ENCODE measurements at regions not wholly inside any gene's neighbourhood (a gene's known extent, or its start where the extent isn't known, plus 50 kb on each side); places are given as distances from the start of the nearest gene placed in this dataset.
"Not testable (repeated sequence)": the region's sequence is repeated elsewhere in the genome, so short reads cannot be mapped to it uniquely, and the experiment has no call there.

DNA sequence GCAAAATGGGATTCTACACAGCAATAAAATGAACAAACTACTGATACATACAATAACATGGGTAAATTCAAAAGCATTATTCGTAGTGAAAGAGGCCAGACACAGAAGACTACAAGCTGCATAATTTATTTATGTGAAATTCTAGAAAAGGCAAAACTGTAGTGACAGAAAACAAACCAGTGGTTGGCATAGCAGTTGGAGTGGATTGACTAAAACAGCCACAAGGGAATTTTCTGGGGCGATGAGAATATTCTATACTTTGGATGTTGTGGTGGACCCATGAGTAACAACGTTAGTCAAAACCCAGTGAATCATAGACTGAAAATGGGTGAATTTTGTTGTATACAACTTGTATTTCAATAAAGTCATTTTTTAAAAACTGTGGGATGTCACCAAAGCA lies 63.2 kb upstream of the RPL38 start:
- TF ChIP-seq, protein P1, sequence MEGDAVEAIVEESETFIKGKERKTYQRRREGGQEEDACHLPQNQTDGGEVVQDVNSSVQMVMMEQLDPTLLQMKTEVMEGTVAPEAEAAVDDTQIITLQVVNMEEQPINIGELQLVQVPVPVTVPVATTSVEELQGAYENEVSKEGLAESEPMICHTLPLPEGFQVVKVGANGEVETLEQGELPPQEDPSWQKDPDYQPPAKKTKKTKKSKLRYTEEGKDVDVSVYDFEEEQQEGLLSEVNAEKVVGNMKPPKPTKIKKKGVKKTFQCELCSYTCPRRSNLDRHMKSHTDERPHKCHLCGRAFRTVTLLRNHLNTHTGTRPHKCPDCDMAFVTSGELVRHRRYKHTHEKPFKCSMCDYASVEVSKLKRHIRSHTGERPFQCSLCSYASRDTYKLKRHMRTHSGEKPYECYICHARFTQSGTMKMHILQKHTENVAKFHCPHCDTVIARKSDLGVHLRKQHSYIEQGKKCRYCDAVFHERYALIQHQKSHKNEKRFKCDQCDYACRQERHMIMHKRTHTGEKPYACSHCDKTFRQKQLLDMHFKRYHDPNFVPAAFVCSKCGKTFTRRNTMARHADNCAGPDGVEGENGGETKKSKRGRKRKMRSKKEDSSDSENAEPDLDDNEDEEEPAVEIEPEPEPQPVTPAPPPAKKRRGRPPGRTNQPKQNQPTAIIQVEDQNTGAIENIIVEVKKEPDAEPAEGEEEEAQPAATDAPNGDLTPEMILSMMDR (IDR thresholded peaks at IDR 0.05; ENCODE audit: unreplicated experiment) = no peak
- intact Hi-C loops (cut with micrococcal nuclease) = no loop called here
- Mint-ChIP-seq H3K4me3 (ENCODE audit: unreplicated experiment) (no peak overlapping the region), H3K27me3 (ENCODE audit: insufficient read depth, unreplicated experiment) (peaks cover 30% of the 10 kb centered on the region), H3K27ac (ENCODE audit: low read depth, unreplicated experiment) (no peak overlapping the region), H3K9me3 (ENCODE audit: unreplicated experiment) (peaks cover 5% of the 10 kb centered on the region), H3K4me1 (ENCODE audit: insufficient read depth, unreplicated experiment) (no peaks in the 10 kb centered on the region), H3K36me3 (ENCODE audit: insufficient read depth, unreplicated experiment) (no peaks in the 10 kb centered on the region)
- CTCF ChIA-PET = no interaction called here
- BruUV-seq (replicated peaks) = no TSS peak
- POLR2A ChIA-PET = interaction anchor here (1.6 kb wide), 1 partner anchor 15 kb away, joined by 3 read pairs; no protein-coding TSS in a partner anchor
- no peak for DNase-seq (ENCODE audit: unreplicated experiment)

DNA sequence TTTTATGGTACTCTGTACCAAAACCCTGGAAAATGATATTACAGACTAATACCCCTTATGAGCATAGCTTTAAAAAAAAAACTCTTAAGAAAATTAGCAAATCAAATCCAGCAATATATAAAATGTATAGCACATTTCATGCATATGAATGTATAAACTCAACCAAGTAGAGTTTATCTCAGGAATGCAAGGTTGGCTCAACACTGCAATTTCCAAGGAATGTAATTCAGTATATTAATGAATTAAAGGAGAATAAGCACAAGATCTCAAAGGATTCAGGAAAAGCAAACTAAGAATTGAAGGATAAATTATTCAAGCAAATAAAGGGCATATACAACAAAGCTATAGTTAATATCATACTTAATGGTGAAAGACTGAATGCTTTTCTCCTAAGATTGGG lies 61.9 kb upstream of the RPL38 start:
- no peak for DNase-seq (ENCODE audit: unreplicated experiment)
- ChIA-PET CTCF (interaction anchor here (0.6 to 0.7 kb wide), 3 partner anchors 19 to 712 kb away, joined by 3 to 4 read pairs (median 3); no protein-coding TSS in a partner anchor), POLR2A (interaction anchor here (1.1 kb wide), 1 partner anchor 21 kb away, joined by 3 read pairs; no protein-coding TSS in a partner anchor)
- no TSS peak for BruUV-seq (replicated peaks)
- intact Hi-C loops (cut with micrococcal nuclease) = no loop called here
- Mint-ChIP-seq H3K4me1 (ENCODE audit: insufficient read depth, unreplicated experiment) (no peaks in the 10 kb centered on the region), H3K36me3 (ENCODE audit: insufficient read depth, unreplicated experiment) (no peaks in the 10 kb centered on the region), H3K27me3 (ENCODE audit: insufficient read depth, unreplicated experiment) (peaks cover 29% of the 10 kb centered on the region), H3K4me3 (ENCODE audit: unreplicated experiment) (no peak overlapping the region), H3K27ac (ENCODE audit: low read depth, unreplicated experiment) (no peak overlapping the region), H3K9me3 (ENCODE audit: unreplicated experiment) (peaks cover 5% of the 10 kb centered on the region)
- TF ChIP-seq, protein P1 (IDR thresholded peaks at IDR 0.05; ENCODE audit: unreplicated experiment) = no peak

DNA sequence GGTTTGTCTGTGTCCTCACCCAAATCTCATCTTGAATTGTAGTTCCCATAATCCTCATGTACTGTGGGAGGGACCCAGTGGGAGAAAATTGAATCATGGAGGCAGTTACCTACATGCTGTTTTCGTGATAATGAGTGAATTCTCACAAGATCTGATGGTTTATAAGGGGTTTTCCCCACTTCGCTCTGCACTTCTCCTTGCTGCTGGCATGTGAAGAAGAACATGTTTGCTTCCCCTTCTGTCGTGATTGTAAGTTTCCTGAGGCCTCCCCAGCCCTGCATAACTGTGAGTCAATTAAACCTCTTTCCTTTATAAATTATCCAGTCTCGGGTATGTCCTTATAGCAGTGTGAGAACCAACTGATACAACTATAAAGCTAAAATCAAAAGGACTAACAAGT lies 60.2 kb upstream of the RPL38 start:
- H3K27ac Mint-ChIP-seq (ENCODE audit: low read depth, unreplicated experiment); CTCF ChIA-PET; POLR2A ChIA-PET; DNase-seq (ENCODE audit: unreplicated experiment); intact Hi-C loops (cut with micrococcal nuclease); H3K36me3 Mint-ChIP-seq (ENCODE audit: insufficient read depth, unreplicated experiment); H3K4me1 Mint-ChIP-seq (ENCODE audit: insufficient read depth, unreplicated experiment); BruUV-seq (replicated peaks); H3K9me3 Mint-ChIP-seq (ENCODE audit: unreplicated experiment); H3K4me3 Mint-ChIP-seq (ENCODE audit: unreplicated experiment): not testable (repeated sequence)
- H3K27me3 Mint-ChIP-seq (ENCODE audit: insufficient read depth, unreplicated experiment) = peaks cover 26% of the 10 kb centered on the region

DNA sequence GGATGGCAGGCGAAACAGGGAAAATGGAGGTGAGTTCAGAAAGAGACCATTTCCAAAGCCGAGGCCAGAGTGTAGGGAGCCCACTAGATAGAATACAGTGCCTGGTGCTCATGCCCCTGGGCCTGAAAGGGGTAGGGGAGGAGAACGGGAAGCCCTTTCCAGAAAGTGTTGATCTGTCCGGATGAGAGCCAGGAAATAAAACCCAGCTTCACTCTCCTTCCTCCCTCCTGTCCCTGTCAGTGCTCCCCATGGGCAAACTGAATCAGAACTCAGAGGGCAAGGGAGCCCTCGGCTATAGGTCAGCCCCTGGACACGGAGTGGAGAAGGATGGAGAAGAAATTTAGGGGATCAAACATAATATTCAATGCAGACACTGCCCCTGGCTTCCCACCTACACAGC lies 57.7 kb upstream of the RPL38 start:
- intact Hi-C loops (cut with micrococcal nuclease) = no loop called here
- Mint-ChIP-seq H3K4me3 (ENCODE audit: unreplicated experiment) (no peak overlapping the region), H3K36me3 (ENCODE audit: insufficient read depth, unreplicated experiment) (no peaks in the 10 kb centered on the region)

More for the DNA sequence above, 57.7 kb upstream of the RPL38 start:
- peaks cover 9% of the 10 kb centered on the region for H3K9me3 Mint-ChIP-seq (ENCODE audit: unreplicated experiment)
- no peak for DNase-seq (ENCODE audit: unreplicated experiment)
- peaks cover 48% of the 10 kb centered on the region for H3K27me3 Mint-ChIP-seq (ENCODE audit: insufficient read depth, unreplicated experiment)
- H3K27ac Mint-ChIP-seq (ENCODE audit: low read depth, unreplicated experiment) = no peak overlapping the region
- CTCF ChIA-PET = interaction anchor here (0.6 kb wide), 1 partner anchor 1421 kb away, joined by 3 read pairs; no protein-coding TSS in a partner anchor
- POLR2A ChIA-PET = no interaction called here
- BruUV-seq (replicated peaks) = no TSS peak
- no peaks in the 10 kb centered on the region for H3K4me1 Mint-ChIP-seq (ENCODE audit: insufficient read depth, unreplicated experiment)
- TF ChIP-seq, protein P1 (IDR thresholded peaks at IDR 0.05; ENCODE audit: unreplicated experiment) = no peak
